HG03571 (cell line): ENCODE measurements at regions not wholly inside any gene's neighbourhood (a gene's known extent, or its start where the extent isn't known, plus 50 kb on each side); places are given as distances from the start of the nearest gene placed in this dataset.
"Not testable (repeated sequence)": the region's sequence is repeated elsewhere in the genome, so short reads cannot be mapped to it uniquely, and the experiment has no call there.

Experiments
- ATAC-seq: cut with Tn5 transposase; IDR thresholded peaks from one replicate; pipeline ENCODE4 v1.9.1; 2021; ENCODE audit not compliant: unreplicated experiment

GRCh38 chr2:184394642-184395041 is 203.7 kb upstream of the ZNF804A start:
- ATAC-seq = no peak

- ATAC-seq = no peak
Observed at GRCh38 chr2:184402381-184402780, 195.9 kb upstream of the ZNF804A start.

DNA sequence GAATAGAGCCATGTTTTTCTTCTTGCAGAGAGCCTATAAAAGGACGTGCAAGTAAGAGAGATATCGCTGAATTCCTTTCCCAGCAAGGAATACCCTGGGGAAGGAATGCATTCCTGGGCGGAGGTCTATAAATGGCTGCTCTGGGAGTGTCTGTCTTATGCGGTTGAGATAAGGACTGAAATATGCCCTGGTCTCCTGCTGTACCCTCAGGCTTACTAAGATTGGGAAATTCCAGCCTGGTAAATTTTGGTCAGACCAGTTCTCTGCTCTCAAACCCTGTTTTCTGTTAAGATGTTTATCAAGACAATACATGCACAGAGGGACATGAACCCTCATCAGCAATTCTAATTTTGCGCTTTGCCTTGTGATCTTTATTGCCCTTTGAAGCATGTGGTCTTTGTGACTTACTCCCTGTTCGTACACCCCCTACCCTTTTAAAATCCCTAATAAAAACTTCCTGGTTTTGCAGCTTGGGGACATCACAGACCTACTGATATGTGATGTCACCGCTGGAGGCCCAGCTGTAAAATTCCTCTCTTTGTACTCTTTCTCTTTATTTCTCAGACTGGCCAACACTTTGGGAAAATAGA is 191.2 kb upstream of the ZNF804A start:
- not testable (repeated sequence) for ATAC-seq

GRCh38 chr2:184410160-184410559 is 188.2 kb upstream of the ZNF804A start:
- no peak for ATAC-seq

DNA sequence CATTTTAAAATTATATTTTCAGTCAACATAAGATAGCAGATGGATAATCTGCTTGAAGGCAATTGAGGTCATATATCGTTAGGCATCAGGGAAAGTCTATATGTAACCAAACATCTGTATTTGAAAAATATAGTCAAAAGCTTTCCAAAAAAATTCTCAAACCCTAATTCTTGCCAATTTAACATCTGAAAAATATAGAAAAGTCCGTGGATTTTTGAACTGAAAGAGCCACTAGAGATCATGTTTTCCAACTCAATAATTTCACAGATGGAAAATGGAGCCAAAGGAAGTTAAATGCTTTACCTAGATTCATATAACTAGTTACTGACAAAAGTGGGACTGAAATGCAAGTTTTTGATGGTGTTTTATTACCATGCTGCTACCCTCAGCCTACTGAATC is 185.1 kb upstream of the ZNF804A start:
- ATAC-seq = no peak

DNA sequence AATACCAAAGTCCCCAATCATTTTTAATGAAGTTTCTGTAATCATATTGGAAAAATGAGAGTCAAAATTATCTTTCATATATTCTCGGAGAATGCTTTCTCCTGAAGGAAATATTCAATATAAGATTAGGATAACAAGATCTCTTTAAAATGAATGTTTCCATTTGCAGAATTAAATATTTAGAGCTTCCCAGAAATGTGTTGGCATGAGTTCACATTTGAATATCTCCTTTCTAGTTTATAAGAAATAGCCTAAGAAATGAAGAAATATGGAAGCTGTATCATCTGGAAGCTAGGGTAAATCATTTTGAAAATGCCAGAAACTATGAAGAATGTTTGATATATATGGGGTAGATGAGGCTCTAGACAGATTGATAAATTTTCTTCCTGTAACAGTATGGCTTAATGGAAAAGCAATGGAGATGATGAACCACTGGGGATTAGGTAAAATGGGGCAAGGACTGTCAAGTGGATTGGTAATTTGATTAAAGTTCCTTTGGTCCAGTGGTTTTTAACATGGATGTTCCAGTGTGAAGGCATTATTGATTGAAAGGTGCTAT is 184.6 kb upstream of the ZNF804A start:
- ATAC-seq = no peak

- ATAC-seq = no peak
Observed at GRCh38 chr2:184416146-184416913, 182.0 kb upstream of the ZNF804A start.

- ATAC-seq = no peak
Observed at GRCh38 chr2:184419744-184420143, 178.6 kb upstream of the ZNF804A start.

- ATAC-seq = not testable (repeated sequence)
Observed at GRCh38 chr2:184421456-184421855, 176.9 kb upstream of the ZNF804A start.

- ATAC-seq = no peak
Observed at GRCh38 chr2:184425083-184425482, 173.2 kb upstream of the ZNF804A start.

- peak; percentile 83 for ATAC-seq
Observed at GRCh38 chr2:184444217-184444616, 154.1 kb upstream of the ZNF804A start.

DNA sequence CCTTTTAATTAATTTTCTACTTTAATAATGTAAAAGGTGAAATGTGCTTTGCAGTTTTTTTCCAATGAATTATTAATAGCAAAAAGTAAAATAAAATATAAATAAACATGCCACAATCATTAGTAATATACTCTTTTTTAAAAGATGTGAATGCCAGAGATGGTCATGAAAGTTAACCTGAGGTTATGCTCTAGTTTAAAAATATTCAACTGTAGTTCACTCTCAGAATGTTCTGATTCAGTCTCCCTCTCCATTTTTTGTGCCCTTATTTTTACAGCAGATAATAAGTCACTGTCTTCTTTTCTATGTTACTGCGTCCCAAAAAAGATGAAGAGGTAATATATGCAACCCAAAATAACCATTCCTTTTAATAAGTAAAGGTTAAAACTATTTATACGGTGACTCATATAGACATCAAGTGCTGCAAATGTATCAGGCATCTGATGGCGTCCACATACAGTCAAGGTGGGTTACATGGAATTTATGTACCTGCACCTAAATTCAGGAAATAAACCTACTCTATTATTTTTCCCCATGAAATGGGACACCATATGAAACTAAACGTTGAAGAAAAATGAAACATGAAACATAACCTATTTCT is 153.6 kb upstream of the ZNF804A start:
- ATAC-seq = no peak

DNA sequence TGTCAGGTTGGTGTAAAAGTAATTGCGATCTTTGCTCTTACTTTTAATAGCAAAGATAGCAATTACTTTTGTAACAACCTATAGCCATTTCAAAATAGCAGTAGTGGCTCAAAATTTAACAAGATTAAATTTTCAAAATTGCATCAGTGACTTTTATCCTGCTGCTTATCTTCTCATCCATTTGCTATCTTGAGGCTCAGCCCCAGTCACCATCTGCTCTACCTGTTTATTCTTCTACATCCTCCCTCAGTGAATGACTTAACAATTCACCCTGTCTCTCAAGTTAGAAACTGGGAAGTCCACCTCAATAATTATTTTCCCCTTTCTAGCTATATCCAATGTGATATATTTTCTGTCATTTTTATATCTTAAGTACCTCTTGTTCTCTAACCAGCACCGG is 148.6 kb upstream of the ZNF804A start:
- no peak for ATAC-seq

- no peak for ATAC-seq
Observed at GRCh38 chr2:184452907-184453306, 145.4 kb upstream of the ZNF804A start.

DNA sequence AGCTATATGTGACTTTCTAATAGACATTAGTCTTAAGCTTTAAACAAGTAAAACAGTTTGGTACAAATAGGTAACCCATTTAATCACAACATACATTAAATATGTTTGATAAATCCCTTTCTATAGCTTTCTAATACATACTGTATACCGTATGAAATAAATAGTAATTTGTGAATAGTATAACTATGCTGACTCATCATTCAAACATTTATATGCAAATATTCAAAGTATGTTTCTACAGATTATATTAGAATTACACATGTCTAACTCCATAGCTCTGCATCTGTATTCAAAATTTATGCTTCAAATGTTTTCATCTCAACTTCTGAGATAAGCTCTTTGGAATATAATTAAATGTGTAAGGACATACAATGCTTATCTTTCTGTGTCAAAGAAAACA is 142.7 kb upstream of the ZNF804A start:
- ATAC-seq = no peak

GRCh38 chr2:184456693-184457092 is 141.6 kb upstream of the ZNF804A start:
- not testable (repeated sequence) for ATAC-seq

DNA sequence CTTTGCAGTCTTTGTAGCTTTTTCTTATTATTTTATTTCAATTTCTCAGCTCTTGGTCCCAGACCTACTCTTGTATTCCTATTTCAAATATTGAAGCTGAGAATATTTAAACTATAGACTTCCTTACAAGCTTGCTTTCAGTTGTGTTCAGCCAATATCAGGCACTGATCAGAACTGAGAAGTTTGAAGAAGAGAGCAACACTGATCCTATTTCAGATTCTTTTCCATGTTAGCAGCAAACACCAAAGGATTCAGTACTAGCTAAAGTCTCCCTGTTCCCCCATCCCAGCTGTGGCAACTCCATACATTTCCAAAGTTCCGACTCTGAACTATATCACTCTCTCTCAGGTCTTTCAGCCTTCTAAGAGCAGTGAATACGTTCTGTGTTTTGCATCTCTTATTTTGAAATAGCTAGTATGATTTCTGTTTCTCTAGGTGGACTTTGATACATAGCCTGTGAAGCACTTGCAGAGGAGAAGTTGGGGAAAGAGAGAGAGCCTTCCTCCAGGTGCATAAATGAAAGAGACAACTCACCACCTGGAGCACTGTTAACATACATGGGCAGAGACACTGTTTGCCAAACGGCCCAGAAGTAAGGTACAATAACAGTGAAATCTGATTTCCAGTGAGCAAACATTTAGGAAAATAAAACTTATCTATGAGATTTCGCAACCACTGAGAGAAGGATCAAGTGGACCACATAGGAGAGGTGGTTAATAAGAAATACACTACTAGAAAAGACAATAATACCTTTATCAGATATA is 135.0 kb upstream of the ZNF804A start:
- no peak for ATAC-seq

- no peak for ATAC-seq
Observed at GRCh38 chr2:184463866-184464248, 134.5 kb upstream of the ZNF804A start.

- ATAC-seq = no peak
Observed at GRCh38 chr2:184468826-184469225, 129.5 kb upstream of the ZNF804A start.

- ATAC-seq = no peak
Observed at GRCh38 chr2:184472481-184472880, 125.8 kb upstream of the ZNF804A start.

GRCh38 chr2:184481865-184482264 is 116.5 kb upstream of the ZNF804A start:
- no peak for ATAC-seq
